ENCODE measurements at regions not wholly inside any gene's neighbourhood (a gene's known extent, or its start where the extent isn't known, plus 50 kb on each side); places are given as distances from the start of the nearest gene placed in this dataset.

- Histone ChIP-seq H3K9ac (ENCODE audit: low read length) (no peak overlapping the region), H3K4me1 (ENCODE audit: low read length) (no peaks in the 10 kb centered on the region), H4K20me1 (ENCODE audit: insufficient read depth, low read depth, low read length) (no peaks in the 10 kb centered on the region), H3K27me3 (ENCODE audit: low read length) (no peaks in the 10 kb centered on the region), H3K9me3 (ENCODE audit: low read length) (no peaks in the 10 kb centered on the region), H3K79me2 (ENCODE audit: low read length) (no peaks in the 10 kb centered on the region), H3K27ac (ENCODE audit: low read length) (no peak overlapping the region), H3K4me2 (ENCODE audit: low read depth, low read length, poor library complexity, severe bottlenecking) (no peak overlapping the region), H2AFZ (ENCODE audit: low read length) (no peak overlapping the region), H3K9me2 (replicated peaks; ENCODE audit: insufficient read depth, low read length) (no peaks in the 10 kb centered on the region), H3K36me3 (ENCODE audit: insufficient read depth, low read length) (no peaks in the 10 kb centered on the region), H3K4me3 (ENCODE audit: low read length) (no peak overlapping the region)
- no peak for DNase-seq
Measured at GRCh38 chr2:123696799-123697410, 328.2 kb upstream of the CNTNAP5 start.

- no peak overlapping the region for H3K9ac ChIP-seq (ENCODE audit: low read length)
- no peaks in the 10 kb centered on the region for H3K4me1 ChIP-seq (ENCODE audit: low read length)
- no peaks in the 10 kb centered on the region for H4K20me1 ChIP-seq (ENCODE audit: insufficient read depth, low read depth, low read length)
- DNase-seq = no peak
- no peak overlapping the region for H2AFZ ChIP-seq (ENCODE audit: low read length)
- H3K27ac ChIP-seq (ENCODE audit: low read length) = no peak overlapping the region
- H3K4me3 ChIP-seq (ENCODE audit: low read length) = no peak overlapping the region
- H3K9me3 ChIP-seq (ENCODE audit: low read length) = no peaks in the 10 kb centered on the region
- H3K9me2 ChIP-seq (replicated peaks; ENCODE audit: insufficient read depth, low read length) = no peaks in the 10 kb centered on the region
- no peaks in the 10 kb centered on the region for H3K36me3 ChIP-seq (ENCODE audit: insufficient read depth, low read length)
- H3K4me2 ChIP-seq (ENCODE audit: low read depth, low read length, poor library complexity, severe bottlenecking) = no peak overlapping the region
- no peaks in the 10 kb centered on the region for H3K27me3 ChIP-seq (ENCODE audit: low read length)
- H3K79me2 ChIP-seq (ENCODE audit: low read length) = no peaks in the 10 kb centered on the region
Measured at GRCh38 chr2:123715467-123715982, 309.6 kb upstream of the CNTNAP5 start.

- Histone ChIP-seq H4K20me1 (ENCODE audit: insufficient read depth, low read depth, low read length) (no peaks in the 10 kb centered on the region), H3K4me1 (ENCODE audit: low read length) (no peaks in the 10 kb centered on the region), H3K9me2 (replicated peaks; ENCODE audit: insufficient read depth, low read length) (no peaks in the 10 kb centered on the region), H3K27ac (ENCODE audit: low read length) (no peak overlapping the region), H3K79me2 (ENCODE audit: low read length) (no peaks in the 10 kb centered on the region), H3K27me3 (ENCODE audit: low read length) (no peaks in the 10 kb centered on the region), H3K36me3 (ENCODE audit: insufficient read depth, low read length) (no peaks in the 10 kb centered on the region), H3K9ac (ENCODE audit: low read length) (no peak overlapping the region), H3K9me3 (ENCODE audit: low read length) (no peaks in the 10 kb centered on the region), H3K4me3 (ENCODE audit: low read length) (no peak overlapping the region), H3K4me2 (ENCODE audit: low read depth, low read length, poor library complexity, severe bottlenecking) (no peak overlapping the region), H2AFZ (ENCODE audit: low read length) (no peak overlapping the region)
- no peak for DNase-seq
Measured at GRCh38 chr2:123717636-123718334, 307.3 kb upstream of the CNTNAP5 start.

- Histone ChIP-seq H3K4me2 (ENCODE audit: low read depth, low read length, poor library complexity, severe bottlenecking) (no peak overlapping the region), H3K27me3 (ENCODE audit: low read length) (no peaks in the 10 kb centered on the region), H2AFZ (ENCODE audit: low read length) (no peak overlapping the region), H3K9ac (ENCODE audit: low read length) (no peak overlapping the region), H3K27ac (ENCODE audit: low read length) (no peak overlapping the region), H3K9me2 (replicated peaks; ENCODE audit: insufficient read depth, low read length) (no peaks in the 10 kb centered on the region), H4K20me1 (ENCODE audit: insufficient read depth, low read depth, low read length) (no peaks in the 10 kb centered on the region), H3K4me1 (ENCODE audit: low read length) (no peaks in the 10 kb centered on the region), H3K36me3 (ENCODE audit: insufficient read depth, low read length) (no peaks in the 10 kb centered on the region), H3K9me3 (ENCODE audit: low read length) (no peaks in the 10 kb centered on the region), H3K79me2 (ENCODE audit: low read length) (no peaks in the 10 kb centered on the region), H3K4me3 (ENCODE audit: low read length) (no peak overlapping the region)
- no peak for DNase-seq
Measured at GRCh38 chr2:123720760-123721159, 304.3 kb upstream of the CNTNAP5 start.

GRCh38 chr2:123723706-123724105 is 301.4 kb upstream of the CNTNAP5 start:
- Histone ChIP-seq H3K36me3 (ENCODE audit: insufficient read depth, low read length) (no peaks in the 10 kb centered on the region), H2AFZ (ENCODE audit: low read length) (no peak overlapping the region), H3K27ac (ENCODE audit: low read length) (no peak overlapping the region), H3K9me2 (replicated peaks; ENCODE audit: insufficient read depth, low read length) (no peaks in the 10 kb centered on the region), H3K79me2 (ENCODE audit: low read length) (no peaks in the 10 kb centered on the region), H3K9ac (ENCODE audit: low read length) (no peak overlapping the region), H3K9me3 (ENCODE audit: low read length) (no peaks in the 10 kb centered on the region), H3K27me3 (ENCODE audit: low read length) (no peaks in the 10 kb centered on the region), H3K4me3 (ENCODE audit: low read length) (no peak overlapping the region), H4K20me1 (ENCODE audit: insufficient read depth, low read depth, low read length) (no peaks in the 10 kb centered on the region), H3K4me1 (ENCODE audit: low read length) (no peaks in the 10 kb centered on the region), H3K4me2 (ENCODE audit: low read depth, low read length, poor library complexity, severe bottlenecking) (no peak overlapping the region)
- DNase-seq = no peak

GRCh38 chr2:123732563-123732962 is 292.5 kb upstream of the CNTNAP5 start:
- no peak for DNase-seq
- no peak overlapping the region for H3K4me2 ChIP-seq (ENCODE audit: low read depth, low read length, poor library complexity, severe bottlenecking)
- H3K79me2 ChIP-seq (ENCODE audit: low read length) = no peaks in the 10 kb centered on the region
- H3K36me3 ChIP-seq (ENCODE audit: insufficient read depth, low read length) = no peaks in the 10 kb centered on the region
- H3K9me2 ChIP-seq (replicated peaks; ENCODE audit: insufficient read depth, low read length) = no peaks in the 10 kb centered on the region
- no peaks in the 10 kb centered on the region for H3K4me1 ChIP-seq (ENCODE audit: low read length)
- no peak overlapping the region for H3K27ac ChIP-seq (ENCODE audit: low read length)
- no peak overlapping the region for H3K9ac ChIP-seq (ENCODE audit: low read length)
- H3K4me3 ChIP-seq (ENCODE audit: low read length) = no peak overlapping the region
- H4K20me1 ChIP-seq (ENCODE audit: insufficient read depth, low read depth, low read length) = no peaks in the 10 kb centered on the region
- no peaks in the 10 kb centered on the region for H3K27me3 ChIP-seq (ENCODE audit: low read length)
- H3K9me3 ChIP-seq (ENCODE audit: low read length) = no peaks in the 10 kb centered on the region
- no peak overlapping the region for H2AFZ ChIP-seq (ENCODE audit: low read length)

- Histone ChIP-seq H3K9ac (ENCODE audit: low read length) (no peak overlapping the region), H4K20me1 (ENCODE audit: insufficient read depth, low read depth, low read length) (no peaks in the 10 kb centered on the region), H3K27me3 (ENCODE audit: low read length) (no peaks in the 10 kb centered on the region)
Measured at GRCh38 chr2:123737371-123737770, 287.7 kb upstream of the CNTNAP5 start.

GRCh38 chr2:123738643-123739042 is 286.4 kb upstream of the CNTNAP5 start:
- H4K20me1 ChIP-seq (ENCODE audit: insufficient read depth, low read depth, low read length) = no peaks in the 10 kb centered on the region
- no peak for DNase-seq
- H3K36me3 ChIP-seq (ENCODE audit: insufficient read depth, low read length) = no peaks in the 10 kb centered on the region
- no peak overlapping the region for H3K9ac ChIP-seq (ENCODE audit: low read length)
- H2AFZ ChIP-seq (ENCODE audit: low read length) = no peak overlapping the region
- H3K27me3 ChIP-seq (ENCODE audit: low read length) = no peaks in the 10 kb centered on the region
- no peak overlapping the region for H3K27ac ChIP-seq (ENCODE audit: low read length)
- H3K4me2 ChIP-seq (ENCODE audit: low read depth, low read length, poor library complexity, severe bottlenecking) = no peak overlapping the region
- H3K9me3 ChIP-seq (ENCODE audit: low read length) = no peaks in the 10 kb centered on the region
- H3K4me1 ChIP-seq (ENCODE audit: low read length) = no peaks in the 10 kb centered on the region
- no peaks in the 10 kb centered on the region for H3K79me2 ChIP-seq (ENCODE audit: low read length)
- H3K4me3 ChIP-seq (ENCODE audit: low read length) = no peak overlapping the region
- H3K9me2 ChIP-seq (replicated peaks; ENCODE audit: insufficient read depth, low read length) = no peaks in the 10 kb centered on the region

More at GRCh38 chr2:123737371-123737770, 287.7 kb upstream of the CNTNAP5 start:
- Histone ChIP-seq H3K4me2 (ENCODE audit: low read depth, low read length, poor library complexity, severe bottlenecking) (no peak overlapping the region), H2AFZ (ENCODE audit: low read length) (no peak overlapping the region), H3K36me3 (ENCODE audit: insufficient read depth, low read length) (no peaks in the 10 kb centered on the region), H3K9me2 (replicated peaks; ENCODE audit: insufficient read depth, low read length) (no peaks in the 10 kb centered on the region), H3K9me3 (ENCODE audit: low read length) (no peaks in the 10 kb centered on the region), H3K4me3 (ENCODE audit: low read length) (no peak overlapping the region), H3K79me2 (ENCODE audit: low read length) (no peaks in the 10 kb centered on the region), H3K4me1 (ENCODE audit: low read length) (no peaks in the 10 kb centered on the region), H3K27ac (ENCODE audit: low read length) (no peak overlapping the region)
- no peak for DNase-seq
